H54 (cell line): ENCODE measurements at regions not wholly inside any gene's neighbourhood (a gene's known extent, or its start where the extent isn't known, plus 50 kb on each side); places are given as distances from the start of the nearest gene placed in this dataset.
"Not testable (repeated sequence)": the region's sequence is repeated elsewhere in the genome, so short reads cannot be mapped to it uniquely, and the experiment has no call there.

Experiments used
- DNase-seq: peaks from one replicate; pipeline ENCODE4 v3.0.0; 2011; ENCODE audit warnings: low spot score, mixed read lengths; ENCODE audit not compliant: insufficient read length
- FAIRE-seq: peaks from 3 replicates; lab custom pipeline; 2011; peaks lifted over from hg19 to GRCh38; lab: Jason Lieb, UNC
- POLR2A ChIP-seq: IDR thresholded peaks from 2 replicates; pipeline ENCODE4 v1.6.1; 2011; ENCODE audit warnings: low read depth, mild to moderate bottlenecking, low read length

GRCh38 chr17:22044706-22045246 lies 352.5 kb downstream of the KCNJ18 start:
- not testable (repeated sequence) for DNase-seq, FAIRE-seq

- DNase-seq, FAIRE-seq: not testable (repeated sequence)
These were observed 355.2 kb downstream of the KCNJ18 start for GRCh38 chr17:22047521-22047920.

- not testable (repeated sequence) for DNase-seq, FAIRE-seq
These were observed 355.9 kb downstream of the KCNJ18 start for GRCh38 chr17:22048226-22048625.

GRCh38 chr17:22050766-22051165 lies 358.4 kb downstream of the KCNJ18 start:
- not testable (repeated sequence) for DNase-seq, FAIRE-seq

GRCh38 chr17:22052715-22053114 lies 360.4 kb downstream of the KCNJ18 start:
- FAIRE-seq, DNase-seq: not testable (repeated sequence)

- FAIRE-seq, DNase-seq: not testable (repeated sequence)
These were observed 364.2 kb downstream of the KCNJ18 start for GRCh38 chr17:22056566-22056965.

GRCh38 chr17:22075918-22076317 lies 383.6 kb downstream of the KCNJ18 start:
- not testable (repeated sequence) for FAIRE-seq, DNase-seq

GRCh38 chr17:22088589-22088988 lies 396.3 kb downstream of the KCNJ18 start:
- FAIRE-seq, DNase-seq: not testable (repeated sequence)

- FAIRE-seq: no peak
These were observed 398.1 kb downstream of the KCNJ18 start for GRCh38 chr17:22090263-22090935.

GRCh38 chr17:22091041-22091679 lies 398.8 kb downstream of the KCNJ18 start:
- FAIRE-seq, DNase-seq: not testable (repeated sequence)

More at GRCh38 chr17:22090263-22090935, 398.1 kb downstream of the KCNJ18 start:
- DNase-seq: no peak
- no peak for TF ChIP-seq POLR2A

- not testable (repeated sequence) for DNase-seq, FAIRE-seq
These were observed 399.5 kb downstream of the KCNJ18 start for GRCh38 chr17:22091840-22092239.

GRCh38 chr17:22095414-22095813 lies 403.1 kb downstream of the KCNJ18 start:
- not testable (repeated sequence) for DNase-seq, FAIRE-seq

- FAIRE-seq, DNase-seq: not testable (repeated sequence)
These were observed 407.3 kb downstream of the KCNJ18 start for GRCh38 chr17:22099633-22100032.

- TF ChIP-seq POLR2A: no peak
- FAIRE-seq (no peak), DNase-seq (no peak)
These were observed 409.9 kb downstream of the KCNJ18 start for GRCh38 chr17:22102177-22102576.

GRCh38 chr17:22116720-22117119 lies 424.4 kb downstream of the KCNJ18 start:
- not testable (repeated sequence) for DNase-seq, FAIRE-seq

- not testable (repeated sequence) for FAIRE-seq, DNase-seq
These were observed 425.1 kb downstream of the KCNJ18 start for GRCh38 chr17:22117401-22117800.

- not testable (repeated sequence) for DNase-seq, FAIRE-seq
These were observed 426.7 kb downstream of the KCNJ18 start for GRCh38 chr17:22119016-22119415.

- not testable (repeated sequence) for FAIRE-seq
These were observed 427.4 kb downstream of the KCNJ18 start for GRCh38 chr17:22119751-22120150.

More at GRCh38 chr17:22119751-22120150, 427.4 kb downstream of the KCNJ18 start:
- not testable (repeated sequence) for DNase-seq
